HG03060 (cell line): ENCODE measurements at regions not wholly inside any gene's neighbourhood (a gene's known extent, or its start where the extent isn't known, plus 50 kb on each side); places are given as distances from the start of the nearest gene placed in this dataset.

Source experiments
- ATAC-seq: cut with Tn5 transposase; IDR thresholded peaks from one replicate; pipeline ENCODE4 v1.9.1; 2021; ENCODE audit warnings: low read depth, moderate number of reproducible peaks; ENCODE audit not compliant: unreplicated experiment

GRCh38 chr3:153069598-153070510 lies 92.2 kb upstream of the RAP2B start:
- no peak for ATAC-seq

GRCh38 chr3:153070511-153070868 lies 91.5 kb upstream of the RAP2B start:
- no peak for ATAC-seq

- ATAC-seq = no peak
These were observed 89.6 kb upstream of the RAP2B start for GRCh38 chr3:153072382-153072781.

GRCh38 chr3:153072856-153073255 lies 89.2 kb upstream of the RAP2B start:
- ATAC-seq = no peak

- ATAC-seq = no peak
These were observed 88.4 kb upstream of the RAP2B start for GRCh38 chr3:153073636-153074035.

- no peak for ATAC-seq
These were observed 83.2 kb upstream of the RAP2B start for GRCh38 chr3:153078826-153079225.

GRCh38 chr3:153079386-153079785 lies 82.6 kb upstream of the RAP2B start:
- no peak for ATAC-seq

- ATAC-seq = no peak
These were observed 81.2 kb upstream of the RAP2B start for GRCh38 chr3:153080778-153081240.

GRCh38 chr3:153084431-153084830 lies 77.6 kb upstream of the RAP2B start:
- no peak for ATAC-seq

GRCh38 chr3:153087595-153088566 lies 74.1 kb upstream of the RAP2B start:
- no peak for ATAC-seq

GRCh38 chr3:153089620-153090019 lies 72.4 kb upstream of the RAP2B start:
- no peak for ATAC-seq

- ATAC-seq = no peak
These were observed 71.1 kb upstream of the RAP2B start for GRCh38 chr3:153090973-153091372.

GRCh38 chr3:153093629-153094028 lies 68.4 kb upstream of the RAP2B start:
- no peak for ATAC-seq

- ATAC-seq = no peak
These were observed 67.6 kb upstream of the RAP2B start for GRCh38 chr3:153094386-153094785.

- ATAC-seq = no peak
These were observed 66.6 kb upstream of the RAP2B start for GRCh38 chr3:153095441-153095840.

- ATAC-seq = no peak
These were observed 65.3 kb upstream of the RAP2B start for GRCh38 chr3:153096731-153097131.

- no peak for ATAC-seq
These were observed 64.8 kb upstream of the RAP2B start for GRCh38 chr3:153097213-153097612.

- ATAC-seq = no peak
These were observed 62.9 kb upstream of the RAP2B start for GRCh38 chr3:153099131-153099530.

GRCh38 chr3:153103406-153103945 lies 58.5 kb upstream of the RAP2B start:
- ATAC-seq = no peak

- no peak for ATAC-seq
These were observed 52.0 kb upstream of the RAP2B start for GRCh38 chr3:153110041-153110440.

- no peak for ATAC-seq
These were observed 51.0 kb upstream of the RAP2B start for GRCh38 chr3:153111016-153111415.
